ENCODE measurements at regions not wholly inside any gene's neighbourhood (a gene's known extent, or its start where the extent isn't known, plus 50 kb on each side); places are given as distances from the start of the nearest gene placed in this dataset.

DNA sequence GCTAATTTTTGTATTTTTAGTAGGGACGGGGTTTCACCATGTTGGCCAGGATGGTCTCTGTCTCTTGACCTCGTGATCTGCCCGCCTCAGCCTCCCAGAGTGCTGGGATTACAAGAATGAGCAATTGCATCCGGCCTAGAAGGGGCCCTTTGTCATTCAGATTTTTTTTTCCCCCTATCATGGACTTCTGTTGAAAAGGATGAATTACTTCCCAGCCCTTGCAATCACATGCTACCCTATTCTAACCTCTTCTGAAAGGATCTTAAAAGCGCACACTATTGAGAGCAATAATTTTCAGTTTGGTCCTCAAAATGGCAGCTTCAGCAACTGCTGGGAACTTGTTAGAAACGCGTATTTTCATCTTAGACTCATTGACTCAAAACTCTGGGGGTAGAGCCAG, 575.6 kb upstream of the KIRREL3 start:
- no peak overlapping the region for H3K4me3 ChIP-seq (ENCODE audit: low read length, poor library complexity, severe bottlenecking)
- H3K4me2 ChIP-seq (ENCODE audit: low read depth, low read length, poor library complexity, severe bottlenecking) = no peak overlapping the region
- H3K9ac ChIP-seq (ENCODE audit: low read depth, low read length, poor library complexity, severe bottlenecking) = no peak overlapping the region
- no peaks in the 10 kb centered on the region for H3K36me3 ChIP-seq (ENCODE audit: insufficient read depth, low read length)
- no peaks in the 10 kb centered on the region for H3K9me3 ChIP-seq (ENCODE audit: insufficient read depth, low read depth, low read length)
- no peaks in the 10 kb centered on the region for H3K79me2 ChIP-seq (ENCODE audit: insufficient read depth, low read length)
- TF ChIP-seq, protein P1, sequence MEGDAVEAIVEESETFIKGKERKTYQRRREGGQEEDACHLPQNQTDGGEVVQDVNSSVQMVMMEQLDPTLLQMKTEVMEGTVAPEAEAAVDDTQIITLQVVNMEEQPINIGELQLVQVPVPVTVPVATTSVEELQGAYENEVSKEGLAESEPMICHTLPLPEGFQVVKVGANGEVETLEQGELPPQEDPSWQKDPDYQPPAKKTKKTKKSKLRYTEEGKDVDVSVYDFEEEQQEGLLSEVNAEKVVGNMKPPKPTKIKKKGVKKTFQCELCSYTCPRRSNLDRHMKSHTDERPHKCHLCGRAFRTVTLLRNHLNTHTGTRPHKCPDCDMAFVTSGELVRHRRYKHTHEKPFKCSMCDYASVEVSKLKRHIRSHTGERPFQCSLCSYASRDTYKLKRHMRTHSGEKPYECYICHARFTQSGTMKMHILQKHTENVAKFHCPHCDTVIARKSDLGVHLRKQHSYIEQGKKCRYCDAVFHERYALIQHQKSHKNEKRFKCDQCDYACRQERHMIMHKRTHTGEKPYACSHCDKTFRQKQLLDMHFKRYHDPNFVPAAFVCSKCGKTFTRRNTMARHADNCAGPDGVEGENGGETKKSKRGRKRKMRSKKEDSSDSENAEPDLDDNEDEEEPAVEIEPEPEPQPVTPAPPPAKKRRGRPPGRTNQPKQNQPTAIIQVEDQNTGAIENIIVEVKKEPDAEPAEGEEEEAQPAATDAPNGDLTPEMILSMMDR (conservative IDR thresholded peaks at IDR 0.05; ENCODE audit: low read length) = no peak
- no peak for TF ChIP-seq EZH2phosphoT487 (IDR thresholded peaks at IDR 0.05; ENCODE audit: borderline replicate concordance)
- H2AFZ ChIP-seq (ENCODE audit: low read length) = no peak overlapping the region
- no peaks in the 10 kb centered on the region for H3F3A ChIP-seq (ENCODE audit: low read depth)
- no peaks in the 10 kb centered on the region for H4K20me1 ChIP-seq (ENCODE audit: insufficient read depth, low read length, poor library complexity, severe bottlenecking)
- no peaks in the 10 kb centered on the region for H3K9me2 ChIP-seq (replicated peaks; ENCODE audit: low read depth, low read length)
- H3K4me1 ChIP-seq (ENCODE audit: insufficient read depth, low read length, poor library complexity, severe bottlenecking) = no peaks in the 10 kb centered on the region
- no peaks in the 10 kb centered on the region for H3K27me3 ChIP-seq (ENCODE audit: insufficient read depth, low read length, poor library complexity, severe bottlenecking)

DNA sequence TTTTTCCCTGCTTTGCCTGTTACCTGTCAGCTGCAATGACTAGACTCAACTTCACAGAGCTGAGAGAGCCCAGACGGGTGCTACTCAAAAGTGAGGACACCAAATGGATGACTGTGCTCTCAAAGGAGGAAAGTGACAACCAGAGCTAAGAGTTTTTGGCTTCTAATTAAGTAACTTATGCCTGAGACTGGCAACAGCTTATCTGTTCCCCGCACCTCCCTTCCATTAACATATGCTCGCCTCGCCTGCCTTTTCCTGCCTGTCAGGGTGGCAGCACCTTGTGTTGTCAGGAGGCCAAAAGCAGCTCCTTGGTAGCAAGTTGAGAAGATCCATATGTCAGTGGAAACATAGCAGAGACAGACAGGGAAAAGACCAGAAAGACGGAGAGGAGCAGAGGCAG, 573.9 kb upstream of the KIRREL3 start:
- Histone ChIP-seq H4K20me1 (ENCODE audit: insufficient read depth, low read length, poor library complexity, severe bottlenecking) (no peaks in the 10 kb centered on the region), H3K4me2 (ENCODE audit: low read depth, low read length, poor library complexity, severe bottlenecking) (no peak overlapping the region), H3F3A (ENCODE audit: low read depth) (no peaks in the 10 kb centered on the region), H3K9ac (ENCODE audit: low read depth, low read length, poor library complexity, severe bottlenecking) (no peak overlapping the region), H2AFZ (ENCODE audit: low read length) (no peak overlapping the region), H3K9me2 (replicated peaks; ENCODE audit: low read depth, low read length) (no peaks in the 10 kb centered on the region), H3K79me2 (ENCODE audit: insufficient read depth, low read length) (no peaks in the 10 kb centered on the region), H3K36me3 (ENCODE audit: insufficient read depth, low read length) (no peaks in the 10 kb centered on the region), H3K9me3 (ENCODE audit: insufficient read depth, low read depth, low read length) (no peaks in the 10 kb centered on the region), H3K4me3 (ENCODE audit: low read length, poor library complexity, severe bottlenecking) (no peak overlapping the region), H3K27me3 (ENCODE audit: insufficient read depth, low read length, poor library complexity, severe bottlenecking) (no peaks in the 10 kb centered on the region), H3K4me1 (ENCODE audit: insufficient read depth, low read length, poor library complexity, severe bottlenecking) (no peaks in the 10 kb centered on the region)
- TF ChIP-seq EZH2phosphoT487 (IDR thresholded peaks at IDR 0.05; ENCODE audit: borderline replicate concordance) = no peak
- TF ChIP-seq, protein P1 (conservative IDR thresholded peaks at IDR 0.05; ENCODE audit: low read length) = no peak

DNA sequence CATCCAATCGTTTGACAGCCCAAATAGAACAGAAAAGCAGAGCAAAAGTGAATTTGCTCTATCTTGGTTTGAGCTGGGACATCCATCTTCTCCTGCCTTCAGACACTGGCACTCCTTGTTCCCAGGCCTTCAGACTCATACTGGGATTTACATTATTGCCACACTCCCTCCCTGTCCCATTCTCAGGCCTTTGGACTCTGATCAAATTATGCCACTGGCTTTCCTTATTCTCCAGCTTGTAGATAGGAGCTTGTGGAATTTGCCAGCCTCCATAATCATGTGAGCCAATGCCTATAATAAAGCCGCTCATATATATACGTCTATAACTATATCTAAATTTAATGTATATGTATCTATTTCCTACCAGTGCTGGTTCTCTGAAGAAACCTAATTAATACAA, 568.3 kb upstream of the KIRREL3 start:
- no peak for TF ChIP-seq EZH2phosphoT487 (IDR thresholded peaks at IDR 0.05; ENCODE audit: borderline replicate concordance)
- TF ChIP-seq, protein P1 (conservative IDR thresholded peaks at IDR 0.05; ENCODE audit: low read length) = no peak
- Histone ChIP-seq H3K27me3 (ENCODE audit: insufficient read depth, low read length, poor library complexity, severe bottlenecking) (no peaks in the 10 kb centered on the region), H3K4me2 (ENCODE audit: low read depth, low read length, poor library complexity, severe bottlenecking) (no peak overlapping the region), H3K4me1 (ENCODE audit: insufficient read depth, low read length, poor library complexity, severe bottlenecking) (no peaks in the 10 kb centered on the region), H3K9ac (ENCODE audit: low read depth, low read length, poor library complexity, severe bottlenecking) (no peak overlapping the region), H2AFZ (ENCODE audit: low read length) (no peak overlapping the region), H4K20me1 (ENCODE audit: insufficient read depth, low read length, poor library complexity, severe bottlenecking) (no peaks in the 10 kb centered on the region), H3F3A (ENCODE audit: low read depth) (no peaks in the 10 kb centered on the region), H3K36me3 (ENCODE audit: insufficient read depth, low read length) (no peaks in the 10 kb centered on the region), H3K9me2 (replicated peaks; ENCODE audit: low read depth, low read length) (no peaks in the 10 kb centered on the region), H3K9me3 (ENCODE audit: insufficient read depth, low read depth, low read length) (no peaks in the 10 kb centered on the region), H3K4me3 (ENCODE audit: low read length, poor library complexity, severe bottlenecking) (no peak overlapping the region), H3K79me2 (ENCODE audit: insufficient read depth, low read length) (no peaks in the 10 kb centered on the region)
